Activated CD8-positive, alpha-beta memory T cell treated with anti-CD3 and anti-CD28 coated beads, Interleukin-2, amount 10 ng/mL, durations not matched to agents 7 days and 5 days (primary cell): ENCODE measurements at regions not wholly inside any gene's neighbourhood (a gene's known extent, or its start where the extent isn't known, plus 50 kb on each side); places are given as distances from the start of the nearest gene placed in this dataset.

ENCODE experiments used
- ATAC-seq: fragments of 150-1000 bp; cut with Tn5 transposase; one replicate; pipeline ENCODE4 v1.10.0; 2021; ENCODE audit warnings: moderate library complexity
- CTCF ChIA-PET: fragments of 350-600 bp; sonication (Branson Sonifier 250); formaldehyde crosslinking; loops from one replicate; lab custom pipeline; 2021; ENCODE audit warnings: antibody characterized with exemption; lab: Charles Lee
- DNase-seq: peaks from one replicate; pipeline ENCODE4 v3.0.0-alpha.2; 2020
- H3K27ac Mint-ChIP-seq: one replicate; pipeline ENCODE4 v1.8.0; 2021; ENCODE audit warnings: mild to moderate bottlenecking, mixed read lengths
- H3K27me3 Mint-ChIP-seq: one replicate; pipeline ENCODE4 v1.8.0; 2021; ENCODE audit warnings: mixed read lengths
- H3K36me3 Mint-ChIP-seq: one replicate; pipeline ENCODE4 v1.8.0; 2021; ENCODE audit warnings: mild to moderate bottlenecking, mixed read lengths
- H3K4me1 Mint-ChIP-seq: one replicate; pipeline ENCODE4 v1.8.0; 2021; ENCODE audit warnings: mixed read lengths
- H3K4me3 Mint-ChIP-seq: one replicate; pipeline ENCODE4 v1.8.0; 2021; ENCODE audit warnings: mild to moderate bottlenecking, moderate library complexity, mixed read lengths
- H3K9me3 Mint-ChIP-seq: one replicate; pipeline ENCODE4 v1.8.0; 2022; ENCODE audit warnings: low read depth, mixed read lengths

- no peaks in the 10 kb centered on the region for H3K36me3 Mint-ChIP-seq
- H3K27ac Mint-ChIP-seq, result no peak overlapping the region
- H3K9me3 Mint-ChIP-seq, result no peaks in the 10 kb centered on the region
- H3K27me3 Mint-ChIP-seq, result no peaks in the 10 kb centered on the region
- H3K4me3 Mint-ChIP-seq, result no peak overlapping the region
- CTCF ChIA-PET, result no interaction called here
- H3K4me1 Mint-ChIP-seq, result no peaks in the 10 kb centered on the region
- DNase-seq (no peak), ATAC-seq (no peak)
These were observed 50.8 kb upstream of the MRPS22 start for GRCh38 chr3:139292711-139293664.

GRCh38 chr3:139293665-139294023 lies 50.2 kb upstream of the MRPS22 start:
- Mint-ChIP-seq H3K27me3 (no peaks in the 10 kb centered on the region), H3K36me3 (no peaks in the 10 kb centered on the region), H3K4me1 (no peaks in the 10 kb centered on the region), H3K9me3 (no peaks in the 10 kb centered on the region), H3K4me3 (no peak overlapping the region), H3K27ac (no peak overlapping the region)
- CTCF ChIA-PET, result no interaction called here
- no peak for DNase-seq
- ATAC-seq, result no peak
